AG09309 (cell line): ENCODE measurements at regions not wholly inside any gene's neighbourhood (a gene's known extent, or its start where the extent isn't known, plus 50 kb on each side); places are given as distances from the start of the nearest gene placed in this dataset.
A peak's percentile ranks its signal among the peaks of the same experiment; 100 is the strongest.

ENCODE experiments used
- DNase-seq: peaks from one replicate; pipeline ENCODE4 v3.0.0-alpha.2; 2010; ENCODE audit warnings: low read depth
- H3K4me3 ChIP-seq: 2 replicates; pipeline ENCODE4 v1.5.1; 2011; ENCODE audit warnings: mild to moderate bottlenecking, low read depth, low read length, moderate library complexity; ENCODE audit not compliant: control insufficient read depth
- TF ChIP-seq, protein P1 (sequence below): IDR thresholded peaks from 2 replicates; pipeline ENCODE4 v1.5.1; 2011; ENCODE audit warnings: mild to moderate bottlenecking, low read depth, low read length, inconsistent platforms; ENCODE audit not compliant: insufficient read depth, control insufficient read depth; ENCODE audit errors: missing control alignments

DNA sequence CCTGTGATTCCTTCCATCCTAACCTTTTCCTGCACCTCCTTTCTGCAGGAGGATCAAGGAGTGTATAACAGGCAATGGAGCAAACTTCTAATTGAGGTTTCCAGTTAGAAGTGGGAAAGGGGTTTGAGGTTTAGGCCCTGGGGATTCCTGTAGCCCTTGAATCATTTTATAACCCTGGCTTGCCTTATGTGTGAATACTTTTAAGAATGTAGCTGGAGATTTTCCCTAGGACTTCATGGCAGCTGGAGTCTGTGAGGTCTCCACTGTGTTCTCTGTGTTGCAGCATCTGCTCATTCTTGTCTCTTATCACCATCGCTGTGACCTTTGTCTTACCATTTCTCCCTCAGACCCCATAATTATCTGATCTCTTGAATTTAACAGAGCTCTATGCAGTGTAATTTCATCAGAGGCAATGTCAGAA lies 370.2 kb upstream of the SLC14A2 start:
- TF ChIP-seq, protein P1, sequence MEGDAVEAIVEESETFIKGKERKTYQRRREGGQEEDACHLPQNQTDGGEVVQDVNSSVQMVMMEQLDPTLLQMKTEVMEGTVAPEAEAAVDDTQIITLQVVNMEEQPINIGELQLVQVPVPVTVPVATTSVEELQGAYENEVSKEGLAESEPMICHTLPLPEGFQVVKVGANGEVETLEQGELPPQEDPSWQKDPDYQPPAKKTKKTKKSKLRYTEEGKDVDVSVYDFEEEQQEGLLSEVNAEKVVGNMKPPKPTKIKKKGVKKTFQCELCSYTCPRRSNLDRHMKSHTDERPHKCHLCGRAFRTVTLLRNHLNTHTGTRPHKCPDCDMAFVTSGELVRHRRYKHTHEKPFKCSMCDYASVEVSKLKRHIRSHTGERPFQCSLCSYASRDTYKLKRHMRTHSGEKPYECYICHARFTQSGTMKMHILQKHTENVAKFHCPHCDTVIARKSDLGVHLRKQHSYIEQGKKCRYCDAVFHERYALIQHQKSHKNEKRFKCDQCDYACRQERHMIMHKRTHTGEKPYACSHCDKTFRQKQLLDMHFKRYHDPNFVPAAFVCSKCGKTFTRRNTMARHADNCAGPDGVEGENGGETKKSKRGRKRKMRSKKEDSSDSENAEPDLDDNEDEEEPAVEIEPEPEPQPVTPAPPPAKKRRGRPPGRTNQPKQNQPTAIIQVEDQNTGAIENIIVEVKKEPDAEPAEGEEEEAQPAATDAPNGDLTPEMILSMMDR = no peak
- H3K4me3 ChIP-seq = no peak overlapping the region
- no peak for DNase-seq

DNA sequence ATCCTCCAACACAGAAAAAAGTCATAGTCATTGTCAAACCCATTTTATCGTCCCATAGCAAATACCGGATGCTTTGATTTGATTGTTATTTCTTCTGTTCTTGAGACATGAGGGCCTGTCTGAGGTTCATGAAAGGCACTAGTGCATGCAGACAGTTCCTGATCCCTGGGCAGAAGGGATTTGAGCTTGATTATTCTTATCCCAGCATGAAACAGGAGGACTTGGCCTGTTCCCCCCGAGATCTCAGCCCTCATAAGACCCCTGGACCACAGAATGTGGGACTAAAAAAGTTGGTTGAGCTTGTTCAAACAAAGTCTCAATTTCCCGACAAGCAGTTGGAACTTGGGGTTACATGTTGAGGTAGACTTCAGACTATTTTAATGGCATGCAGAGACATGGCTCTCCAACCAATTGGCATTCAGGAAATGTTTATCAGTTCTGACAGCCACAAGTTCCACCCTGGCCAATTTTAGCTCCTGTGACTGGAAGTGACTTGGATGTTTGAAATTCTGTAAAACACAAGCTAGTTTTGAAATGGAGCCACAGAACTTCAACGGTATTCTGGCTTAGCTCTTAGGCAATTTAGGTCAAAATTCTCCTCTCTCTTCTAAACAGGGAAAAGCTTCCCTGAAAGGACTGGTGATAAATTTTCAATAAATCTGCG lies 366.9 kb upstream of the SLC14A2 start:
- TF ChIP-seq, protein P1 = no peak
- peak; percentile 84 for DNase-seq
- H3K4me3 ChIP-seq = no peak overlapping the region

DNA sequence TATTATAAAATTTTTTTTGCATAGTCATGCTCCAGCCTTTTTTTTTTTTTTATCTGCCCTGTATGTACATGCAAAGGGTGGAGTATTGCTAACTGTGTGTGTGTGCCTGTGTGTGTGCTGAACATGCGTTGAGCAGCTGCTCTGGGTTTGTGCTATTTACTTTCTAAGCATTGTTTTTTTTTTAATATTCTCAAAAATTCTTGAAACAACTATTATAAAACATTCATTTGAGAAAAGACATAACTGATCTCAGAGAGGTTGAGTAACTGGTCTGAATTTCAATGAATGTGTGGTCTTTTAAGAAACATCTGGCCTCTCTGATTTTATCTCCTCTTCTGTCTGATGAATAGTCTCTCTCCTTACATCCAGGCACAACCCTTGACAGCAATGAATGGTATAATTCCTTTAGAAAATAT lies 366.0 kb upstream of the SLC14A2 start:
- TF ChIP-seq, protein P1 = no peak
- DNase-seq = peak; percentile 45
- H3K4me3 ChIP-seq = no peak overlapping the region

DNA sequence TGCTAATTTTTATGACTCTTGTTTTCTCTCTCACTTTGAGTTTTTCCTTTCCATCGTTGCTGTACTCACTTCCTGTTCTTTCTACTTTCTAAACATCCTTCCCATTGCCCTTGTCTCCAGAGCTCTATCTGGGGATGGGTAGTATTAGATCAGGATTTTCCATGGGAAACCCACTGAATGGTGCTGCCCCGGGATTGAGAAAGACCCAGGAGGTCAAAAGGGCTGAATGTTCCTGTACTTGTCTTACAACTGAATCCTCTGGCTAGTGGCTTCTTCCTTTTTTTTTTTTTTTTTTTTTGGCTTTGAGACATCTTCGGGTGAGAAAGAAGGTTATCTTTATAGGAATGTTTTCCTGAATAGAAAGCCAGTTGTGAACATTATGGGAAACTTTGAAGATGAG lies 364.8 kb upstream of the SLC14A2 start:
- TF ChIP-seq, protein P1 = no peak
- DNase-seq = no peak
- no peak overlapping the region for H3K4me3 ChIP-seq

DNA sequence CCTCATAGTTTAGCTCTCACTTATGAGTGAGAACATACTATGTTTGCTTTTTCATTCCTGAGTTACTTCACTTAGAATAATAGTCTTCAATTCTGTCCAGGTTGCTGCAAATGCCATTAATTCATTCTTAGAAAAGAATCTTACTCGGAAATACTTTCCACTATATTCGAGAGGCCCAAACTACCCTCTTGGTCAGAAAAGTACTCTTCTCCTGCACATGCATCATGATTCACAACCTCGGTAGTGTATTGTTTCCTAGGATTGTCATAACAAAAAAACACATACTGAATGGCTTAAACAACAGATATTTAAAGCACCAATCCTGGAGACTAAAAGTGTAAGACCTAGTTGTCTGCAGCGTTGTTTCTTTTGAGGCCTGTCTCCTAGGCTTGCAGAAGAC lies 364.0 kb upstream of the SLC14A2 start:
- no peak overlapping the region for H3K4me3 ChIP-seq
- TF ChIP-seq, protein P1 = no peak
- DNase-seq = no peak

DNA sequence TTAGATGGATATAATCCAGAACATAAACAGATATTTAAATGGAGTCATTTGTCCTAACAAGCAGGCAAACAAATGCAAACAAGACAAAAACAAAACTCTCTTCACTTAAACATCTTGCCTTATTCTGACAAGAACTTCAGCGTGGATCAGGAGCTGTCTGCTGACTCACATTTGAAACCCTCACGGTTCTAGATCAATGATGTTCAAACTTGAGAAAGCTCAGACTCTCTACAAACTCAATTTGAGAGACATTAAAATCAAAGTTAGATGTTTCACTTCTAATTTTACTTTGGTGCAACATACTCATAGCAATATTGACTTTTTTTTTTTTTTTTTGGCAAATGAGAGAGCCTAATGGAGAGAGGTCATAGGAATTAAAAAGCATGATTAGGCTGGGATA lies 362.8 kb upstream of the SLC14A2 start:
- H3K4me3 ChIP-seq = no peak overlapping the region
- TF ChIP-seq, protein P1 = no peak
- no peak for DNase-seq
